A549 (cell line): ENCODE measurements at regions not wholly inside any gene's neighbourhood (a gene's known extent, or its start where the extent isn't known, plus 50 kb on each side); places are given as distances from the start of the nearest gene placed in this dataset.

Experiments used
- ATAC-seq, 2 experiments: fragments of 200-7000 bp in 1 of 2; fragments of >200 bp in 1 of 2; cut with Nextera tagmentation in 1 of 2; cut with Tn5 transposase in 1 of 2; 3 replicates each; pipeline versions ENCODE4 v1.8.0 to v1.9.1; 2018 to 2020; ENCODE audit warnings: mild to moderate bottlenecking in 1 of 2, moderate library complexity in 1 of 2
- CTCF ChIA-PET: fragments of 300-600 bp; sonication (Branson Sonifier 250); formaldehyde crosslinking; extraction: SDS; loops from one replicate; lab custom pipeline; 2021; ENCODE audit warnings: antibody characterized with exemption, inconsistent platforms; lab: Yijun Ruan, JAX
- POLR2A ChIA-PET: fragments of 350-600 bp; formaldehyde crosslinking; extraction: SDS; loops from one replicate; lab custom pipeline; 2021; ENCODE audit warnings: antibody characterized with exemption, inconsistent platforms; lab: Yijun Ruan, JAX
- DNase-seq, 2 experiments: peaks; one replicate each; pipeline versions ENCODE4 v3.0.0 to v3.0.0-alpha.2; 2011 to 2016; ENCODE audit warnings: low read depth in 1 of 2, low spot score in 1 of 2
- FAIRE-seq: peaks from 2 replicates; lab custom pipeline; 2011; peaks lifted over from hg19 to GRCh38; lab: Jason Lieb, UNC
- H3K27ac ChIP-seq, 2 experiments: fragments of >200 bp; sonication (Bioruptor Twin); formaldehyde crosslinking; 3 replicates each; pipeline ENCODE4 v1.5.1; 2016 to 2017
- H3K4me1 ChIP-seq: fragments of >200 bp; sonication (Bioruptor Twin); formaldehyde crosslinking; 3 replicates; pipeline ENCODE4 v1.6.1; 2016
- H3K4me2 ChIP-seq: fragments of >200 bp; sonication (Bioruptor Twin); formaldehyde crosslinking; 3 replicates; pipeline ENCODE4 v1.6.1; 2016
- H3K4me3 ChIP-seq: fragments of >200 bp; sonication (Bioruptor Twin); formaldehyde crosslinking; 3 replicates; pipeline ENCODE4 v1.5.1; 2016
- H3K9me3 ChIP-seq: fragments of >200 bp; sonication (Bioruptor Twin); formaldehyde crosslinking; 3 replicates; pipeline ENCODE4 v1.6.1; 2016
- BCL3 ChIP-seq: fragments of >200 bp; sonication (Bioruptor Twin); formaldehyde crosslinking; IDR thresholded peaks from 3 replicates; pipeline ENCODE4 v1.6.1; 2016
- BHLHE40 ChIP-seq: IDR thresholded peaks from 2 replicates; pipeline ENCODE4 v1.6.1; 2012; ENCODE audit warnings: low read depth, low read length, inconsistent platforms
- CEBPB ChIP-seq, 2 experiments: fragments of >200 bp in 1 of 2; sonication (Bioruptor Twin) in 1 of 2; formaldehyde crosslinking in 1 of 2; IDR thresholded peaks; 2 replicates each; pipeline ENCODE4 v1.6.1; 2012 to 2016
- E2F6 ChIP-seq: IDR thresholded peaks from 2 replicates; pipeline ENCODE4 v1.6.1; 2012; ENCODE audit warnings: low read depth, borderline replicate concordance
- ESRRA ChIP-seq: fragments of 150-350 bp; IDR thresholded peaks from 2 replicates; pipeline ENCODE4 v1.6.1; 2014; ENCODE audit warnings: mild to moderate bottlenecking, low read length, borderline replicate concordance
- FOSB ChIP-seq: fragments of 250-450 bp; sonication (Bioruptor Pico); IDR thresholded peaks from 2 replicates; pipeline ENCODE4 v1.5.0; 2020; ENCODE audit warnings: mild to moderate bottlenecking, moderate library complexity
- HEYL ChIP-seq: fragments of 250-450 bp; sonication (Bioruptor Pico); IDR thresholded peaks from 2 replicates; pipeline ENCODE4 v1.8.0; 2021; ENCODE audit warnings: mild to moderate bottlenecking, moderate library complexity
- HOXB5 ChIP-seq: fragments of 250-450 bp; sonication (Bioruptor Pico); IDR thresholded peaks from 2 replicates; pipeline ENCODE4 v1.5.0; 2020; ENCODE audit warnings: mild to moderate bottlenecking, moderate library complexity
- JUN ChIP-seq, 2 experiments: fragments of >200 bp; sonication (Bioruptor Twin); formaldehyde crosslinking; IDR thresholded peaks; 2 replicates in 1 of 2; 3 replicates in 1 of 2; pipeline ENCODE4 v1.6.1; 2016 to 2017
- KDM1A ChIP-seq: fragments of 200-600 bp; sonication (generic); IDR thresholded peaks from 2 replicates; pipeline ENCODE4 v1.6.1; 2016; ENCODE audit warnings: low read depth, mild to moderate bottlenecking
- KDM5A ChIP-seq: fragments of 200-600 bp; sonication (generic); IDR thresholded peaks from 2 replicates; pipeline ENCODE4 v1.6.1; 2016; ENCODE audit warnings: antibody characterized with exemption, mild to moderate bottlenecking
- PHF8 ChIP-seq: fragments of 200-600 bp; sonication (generic); IDR thresholded peaks from 2 replicates; pipeline ENCODE4 v1.6.1; 2016; ENCODE audit warnings: low read depth, mild to moderate bottlenecking, antibody characterized with exemption, moderate library complexity, borderline replicate concordance
- POLR2AphosphoS2 ChIP-seq: conservative IDR thresholded peaks from 2 replicates; pipeline ENCODE4 v1.6.1; 2012; ENCODE audit warnings: low read length, improper control_type of control experiment, inconsistent platforms
- REST ChIP-seq: fragments of 200-600 bp; sonication (generic); IDR thresholded peaks from 2 replicates; pipeline ENCODE4 v1.6.1; 2016; ENCODE audit warnings: antibody characterized with exemption, mild to moderate bottlenecking, moderate library complexity
- RNF2 ChIP-seq: fragments of 200-600 bp; sonication (generic); IDR thresholded peaks from 2 replicates; pipeline ENCODE4 v1.6.1; 2016; ENCODE audit warnings: low read depth, mild to moderate bottlenecking, antibody characterized with exemption, moderate library complexity, borderline replicate concordance
- SMC3 ChIP-seq: fragments of >200 bp; sonication (Bioruptor Twin); formaldehyde crosslinking; IDR thresholded peaks from 3 replicates; pipeline ENCODE4 v1.6.1; 2018; ENCODE audit warnings: inconsistent platforms
- SREBF2 ChIP-seq: fragments of 450-650 bp; IDR thresholded peaks from 2 replicates; pipeline ENCODE4 v1.6.1; 2014; ENCODE audit warnings: mild to moderate bottlenecking, moderate library complexity
- ZFP36 ChIP-seq: fragments of 450-650 bp; IDR thresholded peaks from 2 replicates; pipeline ENCODE4 v1.6.1; 2014; ENCODE audit warnings: borderline replicate concordance; ENCODE audit not compliant: partially characterized antibody
- ZSCAN20 ChIP-seq: fragments of 250-450 bp; sonication (Bioruptor Pico); IDR thresholded peaks from 2 replicates; pipeline ENCODE4 v1.8.0; 2022; ENCODE audit warnings: mild to moderate bottlenecking, moderate library complexity
- WGBS: methylation state at CpG from one replicate; pipeline ENCODE4 v1.1.6; 2017; ENCODE audit errors: missing lambda C conversion rate; 5-methylcytosine and 5-hydroxymethylcytosine counted together

DNA sequence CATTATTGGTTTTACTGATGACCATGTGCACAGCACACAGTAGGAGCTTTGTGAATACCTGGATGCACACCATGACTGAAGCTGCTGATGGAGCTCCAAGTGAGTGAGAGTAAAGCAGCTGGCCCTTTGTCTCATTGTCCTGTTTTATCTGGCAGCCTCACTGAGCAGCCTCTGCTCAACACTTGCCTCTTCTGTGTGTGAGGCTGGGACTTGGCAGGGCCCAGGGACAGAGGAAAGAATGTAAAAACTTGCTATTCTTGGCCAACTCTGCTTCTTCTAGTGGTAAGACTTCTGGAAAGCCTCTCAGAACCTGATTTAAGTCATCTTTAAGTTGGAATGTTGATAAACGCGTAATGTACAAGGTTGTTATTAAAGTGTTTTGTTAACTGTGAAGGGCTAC, 61.4 kb downstream of the BEX1 start:
- CTCF ChIA-PET = interaction anchor here (0.7 to 1.1 kb wide), 3 partner anchors 13 to 162 kb away, joined by 3 read pairs; no protein-coding TSS in a partner anchor

More for the DNA sequence above, 61.4 kb downstream of the BEX1 start:
- no peaks in the 10 kb centered on the region for H3K4me1 ChIP-seq
- ATAC-seq = no peak
- no peak overlapping the region for H3K27ac ChIP-seq
- H3K9me3 ChIP-seq = no peaks in the 10 kb centered on the region
- WGBS = 92% methylated on average over 2 of the region's 2 CpGs
- POLR2A ChIA-PET = no interaction called here
- DNase-seq = no peak
- H3K4me3 ChIP-seq = no peak overlapping the region
- TF ChIP-seq CEBPB (IDR thresholded peaks at IDR 0.05) = no peak
- TF ChIP-seq BCL3 = no peak
- TF ChIP-seq E2F6 = no peak
- no peak for TF ChIP-seq HEYL (CRISPR knock-in tag)
- TF ChIP-seq ESRRA = no peak
- TF ChIP-seq ZSCAN20 (CRISPR knock-in tag) = no peak
- no peak for TF ChIP-seq REST
- TF ChIP-seq KDM1A = no peak
- no peak for TF ChIP-seq FOSB (CRISPR knock-in tag)
- no peak for TF ChIP-seq BHLHE40
- TF ChIP-seq POLR2AphosphoS2 = no peak
- no peak for TF ChIP-seq PHF8
- TF ChIP-seq JUN (IDR thresholded peaks at IDR 0.05) = no peak
- no peak for TF ChIP-seq ZFP36
- TF ChIP-seq HOXB5 (CRISPR knock-in tag) = no peak
- no peak for TF ChIP-seq RNF2
- TF ChIP-seq SREBF2 = no peak
- no peak for TF ChIP-seq SMC3
- TF ChIP-seq KDM5A = no peak
- no peak for FAIRE-seq
- no peak overlapping the region for H3K4me2 ChIP-seq
